GM12891 (cell line): ENCODE measurements at regions not wholly inside any gene's neighbourhood (a gene's known extent, or its start where the extent isn't known, plus 50 kb on each side); places are given as distances from the start of the nearest gene placed in this dataset.

Experiments used
- DNase-seq: peaks from one replicate; pipeline ENCODE4 v3.0.0; 2011; ENCODE audit warnings: low spot score; ENCODE audit not compliant: insufficient read length
- FAIRE-seq: peaks from 2 replicates; lab custom pipeline; 2011; peaks lifted over from hg19 to GRCh38; lab: Jason Lieb, UNC
- PAX5 ChIP-seq: IDR thresholded peaks from 2 replicates; pipeline ENCODE4 v1.6.1; 2011; ENCODE audit warnings: low read length, moderate library complexity, mild to moderate bottlenecking; ENCODE audit not compliant: insufficient read depth, severe bottlenecking
- POLR2A ChIP-seq: IDR thresholded peaks from 2 replicates; pipeline ENCODE4 v1.6.1; 2011; ENCODE audit warnings: low read depth, low read length, control low read depth
- POLR2AphosphoS5 ChIP-seq: IDR thresholded peaks from 2 replicates; pipeline ENCODE4 v1.6.1; 2011; ENCODE audit warnings: low read depth, low read length, control low read depth
- POU2F2 ChIP-seq: IDR thresholded peaks from 2 replicates; pipeline ENCODE4 v1.6.1; 2011; ENCODE audit warnings: low read depth, mild to moderate bottlenecking, control low read depth, low read length, moderate library complexity
- SPI1 ChIP-seq: IDR thresholded peaks from 2 replicates; pipeline ENCODE4 v1.6.1; 2011; ENCODE audit warnings: low read depth, low read length, control low read depth
- TAF1 ChIP-seq: IDR thresholded peaks from 2 replicates; pipeline ENCODE4 v1.6.1; 2011; ENCODE audit warnings: low read depth, low read length, control low read depth

DNA sequence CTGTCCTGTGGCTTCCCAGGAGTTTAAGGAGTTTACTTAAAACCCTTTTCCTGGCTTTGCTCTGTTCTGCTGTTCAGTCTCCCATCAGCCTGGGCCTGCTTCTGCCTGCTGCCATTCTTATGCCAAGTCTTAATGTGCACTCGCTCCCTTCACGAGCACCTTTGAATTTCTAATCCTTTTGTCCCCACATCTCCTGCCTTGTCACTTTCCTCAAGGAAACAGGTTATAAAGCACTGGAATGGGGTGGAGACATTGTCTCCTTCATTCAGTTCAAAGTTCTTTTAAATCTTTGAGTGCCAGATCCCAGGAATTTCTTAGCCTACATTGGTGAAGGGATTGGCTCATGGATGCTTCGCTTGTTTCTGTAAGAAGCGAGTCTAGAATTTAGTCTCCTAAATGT lies 87.2 kb upstream of the LIFR start:
- TF ChIP-seq POLR2AphosphoS5, result no peak
- TF ChIP-seq POU2F2, result no peak
- no peak for TF ChIP-seq PAX5
- no peak for TF ChIP-seq TAF1
- TF ChIP-seq SPI1, result no peak
- TF ChIP-seq POLR2A, result no peak
- no peak for DNase-seq
- FAIRE-seq, result no peak

DNA sequence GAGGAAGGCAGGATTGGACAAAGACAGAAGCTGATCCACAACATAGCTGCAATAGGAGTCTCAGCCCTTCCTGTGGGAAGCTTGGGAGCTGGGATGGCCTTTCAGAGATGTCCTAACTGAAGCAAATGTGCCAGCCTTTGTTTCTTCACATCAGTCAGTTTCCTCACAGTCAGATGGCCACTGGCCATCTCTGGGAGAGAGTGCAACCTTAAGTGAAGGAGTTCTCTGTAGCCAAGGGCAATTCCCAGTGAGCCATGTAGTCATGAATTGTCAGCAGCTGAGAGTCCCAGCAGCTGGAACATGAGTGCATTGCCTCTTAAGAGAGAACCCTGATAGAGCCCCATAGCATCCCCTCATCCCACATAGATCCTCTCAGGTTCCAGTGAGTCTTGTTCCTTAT lies 89.1 kb upstream of the LIFR start:
- FAIRE-seq, result no peak
- TF ChIP-seq PAX5 (no peak), TAF1 (no peak)
- no peak for DNase-seq

DNA sequence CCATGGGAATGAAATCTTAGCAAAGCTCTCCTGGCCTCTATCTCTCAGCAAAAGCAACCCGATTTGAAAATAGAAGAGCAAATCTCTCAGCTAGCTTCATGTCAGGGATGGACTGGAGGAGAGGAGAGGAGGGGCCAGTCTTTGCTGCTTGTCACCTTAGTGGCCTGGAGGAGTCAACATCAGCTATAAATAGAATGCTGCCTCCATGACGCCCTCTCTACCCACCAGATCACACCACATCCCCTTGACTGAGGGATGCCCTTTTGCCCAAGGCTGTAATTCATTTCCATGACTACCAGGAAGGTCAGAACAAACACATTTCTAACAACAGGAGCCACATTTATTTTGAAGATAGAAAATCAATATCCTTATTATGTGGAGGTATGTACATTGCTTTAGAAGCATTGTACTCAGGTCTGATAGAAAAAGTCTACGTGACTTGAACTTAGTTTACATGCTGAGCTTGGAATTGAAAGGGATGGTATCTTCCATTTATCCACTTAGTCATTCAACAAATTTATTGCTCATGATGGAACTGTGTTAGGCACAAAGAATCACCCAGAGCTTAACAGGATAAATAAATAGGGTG lies 92.4 kb upstream of the LIFR start:
- no peak for FAIRE-seq
- TF ChIP-seq TAF1, result no peak
- TF ChIP-seq PAX5, result no peak
- TF ChIP-seq POU2F2, result no peak
- no peak for TF ChIP-seq SPI1
- TF ChIP-seq POLR2AphosphoS5, result no peak
- TF ChIP-seq POLR2A, result no peak
- DNase-seq, result no peak

DNA sequence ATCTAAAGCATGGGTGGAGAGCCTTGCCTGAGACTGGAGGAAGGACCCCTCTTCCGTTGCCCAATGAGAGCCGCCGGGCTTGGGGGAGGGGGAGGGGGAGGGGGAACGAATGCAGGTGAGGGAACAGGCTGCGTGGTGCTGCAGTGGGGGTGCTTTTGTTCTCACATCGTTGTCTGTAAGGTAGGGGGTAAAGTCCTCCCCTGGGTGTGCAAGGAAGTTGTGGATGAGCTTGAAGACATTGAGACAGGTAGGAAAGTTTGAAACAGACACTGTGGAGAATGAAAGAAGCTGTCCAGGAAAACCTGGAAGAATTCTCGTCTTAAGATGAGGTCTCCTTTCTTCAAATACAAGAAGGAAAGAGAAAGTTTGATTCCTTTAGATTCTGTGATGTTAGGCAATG lies 94.1 kb upstream of the LIFR start:
- TF ChIP-seq SPI1 (no peak), TAF1 (no peak), POLR2A (no peak), POU2F2 (no peak)
- DNase-seq (no peak), FAIRE-seq (no peak)

DNA sequence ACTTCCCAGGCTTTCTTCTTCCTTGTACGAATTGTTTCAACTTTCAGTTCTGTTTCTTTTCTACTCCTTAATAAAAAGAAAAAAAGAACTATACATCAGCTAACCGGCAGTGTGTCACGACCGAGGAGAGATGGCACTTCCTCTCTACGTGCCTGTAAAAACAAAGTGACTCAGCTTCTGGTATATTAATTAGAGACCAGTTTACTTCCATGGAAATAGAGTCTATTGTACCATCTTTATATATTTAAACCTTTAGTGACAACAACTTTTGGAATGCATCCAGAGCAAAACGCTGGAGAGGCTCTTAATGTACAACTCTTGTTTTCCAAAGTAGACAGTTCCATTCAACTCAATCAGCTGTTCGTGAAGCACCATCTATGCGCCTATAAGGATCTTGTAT lies 94.5 kb upstream of the LIFR start:
- no peak for DNase-seq
- no peak for TF ChIP-seq PAX5
- peak; percentile 26; the same call in 1 of the 2 replicates for TF ChIP-seq SPI1
- FAIRE-seq, result no peak

DNA sequence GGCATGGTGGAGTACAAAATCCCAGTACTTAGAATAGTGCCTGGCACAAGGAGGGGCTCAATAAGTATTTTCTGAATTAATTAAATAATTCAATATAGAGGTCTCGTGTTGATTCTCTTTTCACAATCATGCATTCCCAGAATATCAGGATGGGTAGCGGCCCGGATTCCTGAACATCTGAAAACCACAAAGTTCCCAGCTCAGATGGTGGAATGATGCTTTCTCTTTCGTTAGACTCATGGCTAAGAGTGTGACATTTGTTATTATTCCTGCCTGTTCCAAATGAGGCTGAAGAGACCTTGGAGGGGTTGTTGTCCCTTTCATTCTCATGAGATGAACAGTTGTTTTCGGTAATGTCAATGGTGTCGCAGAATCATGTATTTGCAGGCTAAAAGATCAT lies 95.4 kb upstream of the LIFR start:
- no peak for DNase-seq
- TF ChIP-seq POLR2A (no peak), POU2F2 (no peak), TAF1 (no peak), PAX5 (no peak), POLR2AphosphoS5 (no peak), SPI1 (no peak)
- no peak for FAIRE-seq

DNA sequence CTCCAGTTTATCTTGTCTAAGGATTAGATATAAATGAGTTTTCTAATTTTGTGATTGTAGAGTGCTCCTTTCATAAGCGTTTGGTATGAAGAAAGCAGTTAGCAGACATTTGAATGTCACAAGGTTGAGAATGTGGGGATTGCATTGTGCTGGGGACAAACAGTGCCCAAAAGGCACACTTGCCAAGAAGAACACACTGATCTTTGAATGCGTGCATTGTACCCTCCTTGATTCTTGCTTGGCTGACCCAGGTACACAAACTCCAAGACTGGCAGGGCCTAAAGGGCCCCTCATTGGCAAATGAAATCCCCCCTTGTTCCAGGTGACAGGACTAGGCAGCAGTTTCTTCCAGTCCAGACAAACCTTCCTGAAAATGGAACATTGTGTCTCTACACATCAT lies 96.9 kb upstream of the LIFR start:
- DNase-seq (no peak), FAIRE-seq (no peak)
- no peak for TF ChIP-seq PAX5
- TF ChIP-seq SPI1, result no peak
- TF ChIP-seq TAF1, result no peak
- no peak for TF ChIP-seq POLR2AphosphoS5
- no peak for TF ChIP-seq POLR2A
- no peak for TF ChIP-seq POU2F2

DNA sequence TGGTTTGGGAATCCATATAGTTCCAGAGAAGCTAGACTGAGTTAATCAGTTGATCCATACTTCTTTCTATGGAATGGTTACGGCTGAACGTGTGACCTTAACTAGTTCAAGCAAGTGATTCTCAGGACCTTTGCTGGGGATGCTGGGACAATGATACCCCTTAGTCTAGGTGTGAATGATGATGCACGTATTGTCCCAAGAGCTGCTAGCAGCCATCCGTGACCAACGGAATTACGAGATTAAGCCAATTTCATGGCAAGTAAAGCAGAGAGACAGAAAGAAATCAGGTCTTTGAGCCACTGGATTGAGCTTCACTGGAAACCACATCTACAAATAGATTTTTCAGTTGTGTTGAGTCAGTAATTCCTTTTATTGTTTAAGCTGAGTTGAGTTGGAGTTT lies 99.2 kb upstream of the LIFR start:
- DNase-seq (no peak), FAIRE-seq (peak; percentile 23)
- no peak for TF ChIP-seq PAX5
- no peak for TF ChIP-seq POLR2A
- no peak for TF ChIP-seq TAF1
- no peak for TF ChIP-seq SPI1
- TF ChIP-seq POLR2AphosphoS5, result no peak
- TF ChIP-seq POU2F2, result no peak

DNA sequence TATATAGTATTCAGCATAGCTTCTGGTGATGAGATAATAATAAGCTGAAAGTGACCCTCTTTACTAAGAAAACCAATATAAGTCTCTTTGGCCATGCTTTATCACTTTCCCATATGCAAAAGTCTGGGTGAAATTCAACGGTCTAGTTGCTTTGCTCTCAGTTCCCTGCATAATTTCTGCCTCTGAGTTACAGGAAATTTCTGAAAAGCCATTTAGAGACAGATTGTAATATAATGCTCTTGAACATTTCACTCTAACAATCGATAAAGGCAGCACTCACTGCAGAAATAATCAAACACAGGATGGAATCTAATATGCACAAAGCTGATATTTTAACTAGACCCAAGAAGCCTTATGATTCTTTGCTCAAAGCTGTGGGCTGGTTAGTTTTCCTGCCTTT lies 100.1 kb upstream of the LIFR start:
- TF ChIP-seq TAF1 (no peak), POLR2AphosphoS5 (no peak), POU2F2 (no peak), SPI1 (no peak), PAX5 (no peak), POLR2A (no peak)
- DNase-seq, result no peak
- no peak for FAIRE-seq

DNA sequence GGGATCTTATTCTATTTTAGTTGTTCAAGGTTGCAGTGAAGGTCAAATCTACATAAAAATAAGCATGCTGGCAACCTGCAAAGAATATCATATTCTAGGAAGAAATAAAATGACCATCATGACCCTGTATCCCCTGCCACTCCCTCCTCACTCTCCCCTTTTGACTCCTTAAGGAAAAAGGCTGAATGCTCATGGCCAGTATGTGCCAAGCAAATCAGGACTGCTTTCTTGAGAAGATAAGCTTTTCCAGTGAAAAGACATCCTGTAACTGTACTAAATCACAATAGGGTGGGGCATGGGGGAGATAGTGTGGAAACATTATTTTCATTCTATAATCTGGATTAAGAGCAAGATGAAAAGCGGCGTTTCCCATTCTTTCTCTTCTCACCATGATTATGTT lies 100.6 kb upstream of the LIFR start:
- DNase-seq, result no peak
- no peak for FAIRE-seq

DNA sequence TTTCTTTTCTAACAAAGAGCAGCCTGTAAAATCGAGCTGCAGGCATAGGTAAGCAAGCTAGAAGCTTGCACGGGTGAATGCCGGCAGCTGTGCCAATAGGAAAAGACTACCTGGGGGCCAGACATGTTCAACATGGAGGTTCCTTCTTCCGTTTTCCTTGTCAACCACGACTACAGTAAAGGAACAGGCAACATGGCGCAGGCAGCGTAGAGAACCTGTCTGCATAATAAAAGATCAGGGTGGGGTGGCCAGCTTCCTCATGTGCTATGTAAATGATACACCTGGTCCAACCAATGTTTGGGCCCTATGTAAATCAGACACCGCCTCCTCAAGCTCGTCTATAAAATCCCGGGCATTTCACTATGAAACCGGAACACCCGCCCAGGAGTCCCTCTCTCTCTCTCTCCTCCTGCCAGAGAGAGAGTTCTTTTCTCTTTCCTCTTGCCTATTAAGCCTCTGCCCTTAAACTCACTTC lies 103.8 kb upstream of the LIFR start:
- no peak for TF ChIP-seq POLR2A
- TF ChIP-seq POLR2AphosphoS5, result no peak
- TF ChIP-seq TAF1, result no peak
- no peak for TF ChIP-seq POU2F2
- no peak for TF ChIP-seq PAX5
- TF ChIP-seq SPI1, result no peak
- FAIRE-seq, result no peak
- DNase-seq, result no peak

More for the DNA sequence above, 100.6 kb upstream of the LIFR start:
- no peak for TF ChIP-seq POLR2A
- TF ChIP-seq POU2F2, result no peak
- TF ChIP-seq POLR2AphosphoS5, result no peak
- no peak for TF ChIP-seq SPI1
- no peak for TF ChIP-seq PAX5
- no peak for TF ChIP-seq TAF1
